Caco-2 (cell line): ENCODE measurements at regions not wholly inside any gene's neighbourhood (a gene's known extent, or its start where the extent isn't known, plus 50 kb on each side); places are given as distances from the start of the nearest gene placed in this dataset.

Experiments
- BruUV-seq: library from RNA; stranded (reverse); fragments of 400-500 nt; replicated peaks from 2 replicates; lab custom pipeline; 2021; lab: Mats Ljungman, UMichigan
- CTCF ChIA-PET: fragments of 300-600 bp; sonication (Branson Sonifier 250); formaldehyde crosslinking; loops from one replicate; lab custom pipeline; 2022; ENCODE audit warnings: antibody characterized with exemption; lab: Charles Lee
- POLR2A ChIA-PET: fragments of 300-600 bp; sonication (Branson Sonifier 250); formaldehyde crosslinking; loops from one replicate; lab custom pipeline; 2022; ENCODE audit warnings: antibody characterized with exemption; lab: Charles Lee
- DNase-seq, 2 experiments: peaks; one replicate each; pipeline versions ENCODE4 v3.0.0 to v3.0.0-alpha.2; 2020 to 2022
- H3K27me3 ChIP-seq: replicated peaks from 2 replicates; pipeline ENCODE4 v1.6.0; 2011; ENCODE audit warnings: low read length; ENCODE audit not compliant: control insufficient read depth, insufficient read depth
- H3K36me3 ChIP-seq: 2 replicates; pipeline ENCODE4 v1.5.1; 2011; ENCODE audit warnings: low read length; ENCODE audit not compliant: control insufficient read depth, insufficient read depth
- H3K4me1 ChIP-seq: fragments of 250-450 bp; sonication (Bioruptor Pico); 2 replicates; pipeline ENCODE4 v1.5.1; 2020; ENCODE audit warnings: mild to moderate bottlenecking
- H3K4me3 ChIP-seq: 2 replicates; pipeline ENCODE4 v1.5.1; 2011; ENCODE audit warnings: low read depth, mild to moderate bottlenecking, control low read depth, low read length
- H3K9me3 ChIP-seq: fragments of 250-450 bp; sonication (Bioruptor Pico); 2 replicates; pipeline ENCODE4 v1.5.1; 2020; ENCODE audit warnings: mild to moderate bottlenecking, moderate library complexity
- H3K27ac Mint-ChIP-seq: one replicate; pipeline ENCODE4 v1.8.0; 2022; ENCODE audit warnings: mixed read lengths; ENCODE audit not compliant: unreplicated experiment
- H3K27me3 Mint-ChIP-seq: one replicate; pipeline ENCODE4 v1.8.0; 2022; ENCODE audit warnings: mixed read lengths; ENCODE audit not compliant: insufficient read depth, unreplicated experiment
- H3K36me3 Mint-ChIP-seq: one replicate; pipeline ENCODE4 v1.8.0; 2022; ENCODE audit warnings: mild to moderate bottlenecking, mixed read lengths; ENCODE audit not compliant: insufficient read depth, unreplicated experiment
- H3K4me1 Mint-ChIP-seq: one replicate; pipeline ENCODE4 v1.8.0; 2022; ENCODE audit warnings: low read depth, mixed read lengths; ENCODE audit not compliant: unreplicated experiment
- H3K4me3 Mint-ChIP-seq: one replicate; pipeline ENCODE4 v1.8.0; 2022; ENCODE audit warnings: mild to moderate bottlenecking, moderate library complexity, mixed read lengths; ENCODE audit not compliant: unreplicated experiment
- H3K9me3 Mint-ChIP-seq: one replicate; pipeline ENCODE4 v1.8.0; 2022; ENCODE audit warnings: mixed read lengths; ENCODE audit not compliant: unreplicated experiment
- CTCF ChIP-seq, 2 experiments: fragments of 200-600 bp in 1 of 2; IDR thresholded peaks; 1 replicate in 1 of 2; 2 replicates in 1 of 2; pipeline versions ENCODE4 v1.5.1 to v1.8.0; 2011 to 2022; ENCODE audit warnings: antibody characterized with exemption in 1 of 2, control low read depth in 1 of 2, inconsistent platforms in 1 of 2, low read depth in 1 of 2, low read length in 1 of 2, mild to moderate bottlenecking in 1 of 2, moderate library complexity in 1 of 2; ENCODE audit not compliant: insufficient read depth in 1 of 2, severe bottlenecking in 1 of 2, unreplicated experiment in 1 of 2
- intact Hi-C: fragments of 100-400 bp; cut with micrococcal nuclease; formaldehyde crosslinking; loops from one replicate; pipeline ENCODE4 v1.10.0; 2022; ENCODE audit not compliant: unreplicated experiment

- H3K9me3 Mint-ChIP-seq: peaks cover 10% of the 10 kb centered on the region
- CTCF ChIA-PET: no interaction called here
- H3K27ac Mint-ChIP-seq: no peak overlapping the region
Observed at GRCh38 chr2:12057436-12058166, 311.2 kb downstream of the LPIN1 start.

GRCh38 chr2:12059616-12060441, 313.4 kb downstream of the LPIN1 start:
- no peaks in the 10 kb centered on the region for H3K9me3 ChIP-seq
- Mint-ChIP-seq H3K27ac (no peak overlapping the region), H3K36me3 (no peaks in the 10 kb centered on the region), H3K4me1 (no peaks in the 10 kb centered on the region), H3K9me3 (no peaks in the 10 kb centered on the region), H3K4me3 (no peak overlapping the region), H3K27me3 (peaks cover 18% of the 10 kb centered on the region)
- BruUV-seq: no TSS peak
- no peak overlapping the region for H3K4me3 ChIP-seq
- no peaks in the 10 kb centered on the region for H3K4me1 ChIP-seq
- DNase-seq: no peak
- ChIA-PET POLR2A (no interaction called here), CTCF (no interaction called here)
- intact Hi-C loops: no loop called here
- no peaks in the 10 kb centered on the region for H3K36me3 ChIP-seq
- H3K27me3 ChIP-seq: no peaks in the 10 kb centered on the region; the same call in none of the 2 replicates
- TF ChIP-seq CTCF (IDR thresholded peaks at IDR 0.05; ENCODE audit: insufficient read depth in 1 of 2, low read depth in 1 of 2, low read length in 1 of 2, severe bottlenecking in 1 of 2, unreplicated experiment in 1 of 2): no peak

More at GRCh38 chr2:12057436-12058166, 311.2 kb downstream of the LPIN1 start:
- intact Hi-C loops: no loop called here
- Histone ChIP-seq H3K36me3 (no peaks in the 10 kb centered on the region), H3K27me3 (no peaks in the 10 kb centered on the region; the same call in none of the 2 replicates), H3K4me3 (no peak overlapping the region), H3K4me1 (no peaks in the 10 kb centered on the region), H3K9me3 (no peaks in the 10 kb centered on the region)
- H3K27me3 Mint-ChIP-seq: peaks cover 22% of the 10 kb centered on the region
- no peaks in the 10 kb centered on the region for H3K4me1 Mint-ChIP-seq
- BruUV-seq: no TSS peak
- no peak overlapping the region for H3K4me3 Mint-ChIP-seq
- no peaks in the 10 kb centered on the region for H3K36me3 Mint-ChIP-seq
- POLR2A ChIA-PET: no interaction called here
- no peak for DNase-seq
- no peak for TF ChIP-seq CTCF (IDR thresholded peaks at IDR 0.05; ENCODE audit: insufficient read depth in 1 of 2, low read depth in 1 of 2, low read length in 1 of 2, severe bottlenecking in 1 of 2, unreplicated experiment in 1 of 2)

- H3K27me3 Mint-ChIP-seq: peaks cover 14% of the 10 kb centered on the region
- intact Hi-C loops: no loop called here
- ChIA-PET POLR2A (no interaction called here), CTCF (no interaction called here)
- H3K27ac Mint-ChIP-seq: no peak overlapping the region
- BruUV-seq: no TSS peak
- no peak for DNase-seq
- H3K36me3 Mint-ChIP-seq: no peaks in the 10 kb centered on the region
- no peak overlapping the region for H3K4me3 ChIP-seq
- TF ChIP-seq CTCF (IDR thresholded peaks at IDR 0.05; ENCODE audit: insufficient read depth in 1 of 2, low read depth in 1 of 2, low read length in 1 of 2, severe bottlenecking in 1 of 2, unreplicated experiment in 1 of 2): no peak
- H3K4me1 ChIP-seq: no peaks in the 10 kb centered on the region
- no peaks in the 10 kb centered on the region for H3K9me3 Mint-ChIP-seq
- H3K4me3 Mint-ChIP-seq: no peak overlapping the region
- no peaks in the 10 kb centered on the region for H3K9me3 ChIP-seq
- no peaks in the 10 kb centered on the region for H3K4me1 Mint-ChIP-seq
- no peaks in the 10 kb centered on the region; the same call in 1 of the 2 replicates for H3K27me3 ChIP-seq
- no peaks in the 10 kb centered on the region for H3K36me3 ChIP-seq
Observed at GRCh38 chr2:12060886-12061285, 314.5 kb downstream of the LPIN1 start.
